GM19463 (cell line): ENCODE measurements at regions not wholly inside any gene's neighbourhood (a gene's known extent, or its start where the extent isn't known, plus 50 kb on each side); places are given as distances from the start of the nearest gene placed in this dataset.

Experiments used
- ATAC-seq: cut with Tn5 transposase; IDR thresholded peaks from one replicate; pipeline ENCODE4 v1.9.1; 2021; ENCODE audit warnings: mild to moderate bottlenecking, moderate library complexity; ENCODE audit not compliant: unreplicated experiment

- no peak for ATAC-seq
Measured at GRCh38 chr4:78722878-78723277, 53.3 kb upstream of the BMP2K start.
